OCI-LY7 (cell line): ENCODE measurements at regions not wholly inside any gene's neighbourhood (a gene's known extent, or its start where the extent isn't known, plus 50 kb on each side); places are given as distances from the start of the nearest gene placed in this dataset.

ENCODE experiments used
- BruUV-seq: library from RNA; stranded (reverse); fragments of 400-500 nt; replicated peaks from 2 replicates; lab custom pipeline; 2021; lab: Mats Ljungman, UMichigan
- CTCF ChIA-PET: fragments of 300-600 bp; sonication (Branson Sonifier 250); formaldehyde crosslinking; loops from one replicate; lab custom pipeline; 2022; ENCODE audit warnings: antibody characterized with exemption; ENCODE audit not compliant: unreplicated experiment; lab: Charles Lee
- POLR2A ChIA-PET: fragments of 300-600 bp; sonication (Branson Sonifier 250); formaldehyde crosslinking; loops from one replicate; lab custom pipeline; 2022; ENCODE audit warnings: antibody characterized with exemption; lab: Charles Lee
- DNase-seq: peaks from one replicate; pipeline ENCODE4 v3.0.0-alpha.2; 2015; ENCODE audit warnings: low spot score
- H2AFZ ChIP-seq: fragments of 200-600 bp; sonication (generic), shearing (Covaris generic); 2 replicates; pipeline ENCODE4 v1.6.1; 2014; ENCODE audit warnings: mild to moderate bottlenecking, antibody characterized with exemption, low read length, moderate library complexity
- H3K27ac ChIP-seq: fragments of 200-600 bp; sonication (generic); 2 replicates; pipeline ENCODE4 v1.5.1; 2014; ENCODE audit warnings: mixed run types, low read depth, mild to moderate bottlenecking, moderate library complexity, low read length, inconsistent platforms; ENCODE audit not compliant: poor library complexity, severe bottlenecking
- H3K36me3 ChIP-seq: fragments of 200-600 bp; sonication (generic); 2 replicates; pipeline ENCODE4 v1.6.1; 2014; ENCODE audit warnings: mild to moderate bottlenecking, antibody characterized with exemption, low read length, moderate library complexity, mixed read lengths; ENCODE audit not compliant: insufficient read depth
- H3K4me1 ChIP-seq: fragments of 200-600 bp; sonication (generic); 2 replicates; pipeline ENCODE4 v1.5.1; 2014; ENCODE audit warnings: mild to moderate bottlenecking, low read length; ENCODE audit not compliant: insufficient read depth, poor library complexity, severe bottlenecking
- H3K4me2 ChIP-seq: fragments of 200-600 bp; sonication (generic); 2 replicates; pipeline ENCODE4 v1.6.1; 2014; ENCODE audit warnings: mild to moderate bottlenecking, low read length
- H3K4me3 ChIP-seq: fragments of 200-600 bp; sonication (generic); 2 replicates; pipeline ENCODE4 v1.5.1; 2014; ENCODE audit warnings: mild to moderate bottlenecking, low read depth, low read length; ENCODE audit not compliant: poor library complexity, severe bottlenecking
- H3K79me2 ChIP-seq: fragments of 200-600 bp; sonication (generic); 2 replicates; pipeline ENCODE4 v1.6.1; 2016; ENCODE audit warnings: low read depth, mild to moderate bottlenecking, low read length, moderate library complexity, mixed read lengths; ENCODE audit not compliant: insufficient read depth
- H3K9me2 ChIP-seq: fragments of 200-600 bp; sonication (generic); 2 replicates; pipeline ENCODE4 v1.6.1; 2016; ENCODE audit warnings: mild to moderate bottlenecking, low read length, mixed read lengths; ENCODE audit not compliant: insufficient read depth
- H3K9me3 ChIP-seq: fragments of 200-600 bp; sonication (generic); 2 replicates; pipeline ENCODE4 v1.6.1; 2014; ENCODE audit warnings: mild to moderate bottlenecking, mixed run types, low read length, mixed read lengths
- H4K20me1 ChIP-seq: fragments of 200-600 bp; sonication (generic); 2 replicates; pipeline ENCODE4 v1.6.1; 2014; ENCODE audit warnings: mild to moderate bottlenecking, antibody characterized with exemption, low read length, moderate library complexity, mixed read lengths; ENCODE audit not compliant: insufficient read depth
- CTCF ChIP-seq: fragments of 200-600 bp; sonication (generic); conservative IDR thresholded peaks from 2 replicates; pipeline ENCODE4 v1.5.1; 2014; ENCODE audit warnings: mild to moderate bottlenecking, antibody characterized with exemption, low read length, moderate library complexity, mixed read lengths
- EZH2phosphoT487 ChIP-seq: fragments of 200-600 bp; sonication (generic); IDR thresholded peaks from 2 replicates; pipeline ENCODE4 v1.6.1; 2018; ENCODE audit warnings: low read depth, borderline replicate concordance, mild to moderate bottlenecking, mixed run types, antibody characterized with exemption, low read length, moderate library complexity, mixed read lengths
- intact Hi-C: fragments of 100-400 bp; cut with micrococcal nuclease; formaldehyde crosslinking; loops from one replicate; pipeline ENCODE4 v1.10.0; 2022; ENCODE audit not compliant: unreplicated experiment

GRCh38 chr2:150047620-150048222 lies 439.7 kb downstream of the RND3 start:
- Histone ChIP-seq H3K79me2 (no peaks in the 10 kb centered on the region), H3K4me3 (no peak overlapping the region), H4K20me1 (no peaks in the 10 kb centered on the region), H2AFZ (no peak overlapping the region), H3K4me1 (no peaks in the 10 kb centered on the region), H3K9me3 (no peaks in the 10 kb centered on the region), H3K27ac (no peak overlapping the region), H3K4me2 (no peak overlapping the region), H3K36me3 (no peaks in the 10 kb centered on the region), H3K9me2 (no peaks in the 10 kb centered on the region)
- BruUV-seq = no TSS peak
- no peak for TF ChIP-seq CTCF
- TF ChIP-seq EZH2phosphoT487 = no peak
- ChIA-PET CTCF (no interaction called here), POLR2A (interaction anchor here (1.0 kb wide), 1 partner anchor 10 kb away, joined by 3 read pairs; no protein-coding TSS in a partner anchor)
- intact Hi-C loops = no loop called here
- DNase-seq = no peak

GRCh38 chr2:150046810-150047209 lies 440.7 kb downstream of the RND3 start:
- no peak overlapping the region for H3K27ac ChIP-seq
- H3K4me2 ChIP-seq = no peak overlapping the region
- ChIA-PET POLR2A (no interaction called here), CTCF (no interaction called here)
- no peaks in the 10 kb centered on the region for H3K9me2 ChIP-seq
- TF ChIP-seq EZH2phosphoT487 (no peak), CTCF (no peak)
- BruUV-seq = no TSS peak
- H3K4me3 ChIP-seq = no peak overlapping the region
- H2AFZ ChIP-seq = no peak overlapping the region
- no peaks in the 10 kb centered on the region for H3K9me3 ChIP-seq
- intact Hi-C loops = no loop called here
- no peak for DNase-seq
- no peaks in the 10 kb centered on the region for H3K4me1 ChIP-seq
- H3K79me2 ChIP-seq = no peaks in the 10 kb centered on the region
- no peaks in the 10 kb centered on the region for H3K36me3 ChIP-seq
- H4K20me1 ChIP-seq = no peaks in the 10 kb centered on the region

GRCh38 chr2:150046211-150046610 lies 441.3 kb downstream of the RND3 start:
- H3K4me2 ChIP-seq = no peak overlapping the region
- H4K20me1 ChIP-seq = no peaks in the 10 kb centered on the region
- no peaks in the 10 kb centered on the region for H3K9me3 ChIP-seq
- BruUV-seq = no TSS peak
- no peak for DNase-seq
- H3K9me2 ChIP-seq = no peaks in the 10 kb centered on the region
- no peak overlapping the region for H3K27ac ChIP-seq
- no peaks in the 10 kb centered on the region for H3K4me1 ChIP-seq
- H3K36me3 ChIP-seq = no peaks in the 10 kb centered on the region
- POLR2A ChIA-PET = interaction anchor here (0.6 kb wide), 1 partner anchor 305 kb away, joined by 3 read pairs; no protein-coding TSS in a partner anchor
- no peaks in the 10 kb centered on the region for H3K79me2 ChIP-seq
- intact Hi-C loops = no loop called here
- H3K4me3 ChIP-seq = no peak overlapping the region
- CTCF ChIA-PET = no interaction called here
- TF ChIP-seq CTCF (no peak), EZH2phosphoT487 (no peak)
- H2AFZ ChIP-seq = no peak overlapping the region
